Keratinocyte (primary cell): ENCODE measurements at regions not wholly inside any gene's neighbourhood (a gene's known extent, or its start where the extent isn't known, plus 50 kb on each side); places are given as distances from the start of the nearest gene placed in this dataset.

ENCODE experiments used
- DNase-seq: peaks from one replicate; pipeline ENCODE4 v3.0.0-alpha.2; 2011; ENCODE audit warnings: low read depth, missing footprints, low spot score
- FAIRE-seq: peaks from 2 replicates; lab custom pipeline; 2011; peaks lifted over from hg19 to GRCh38; lab: Jason Lieb, UNC
- H2AFZ ChIP-seq: 2 replicates; pipeline ENCODE4 v1.6.0; 2012; ENCODE audit warnings: low read length, control low read depth, inconsistent platforms; ENCODE audit not compliant: control insufficient read depth
- H3K27ac ChIP-seq: 2 replicates; pipeline ENCODE4 v1.5.1; 2011; ENCODE audit warnings: low read length; ENCODE audit not compliant: control insufficient read depth, insufficient read depth
- H3K27me3 ChIP-seq: 3 replicates; pipeline ENCODE4 v1.6.0; 2011; ENCODE audit warnings: low read length; ENCODE audit not compliant: control insufficient read depth, insufficient read depth; ENCODE audit errors: extremely low read depth
- H3K36me3 ChIP-seq, 2 experiments: 2 replicates in 1 of 2; 3 replicates in 1 of 2; pipeline ENCODE4 v1.5.1; 2011; ENCODE audit warnings: low read length in 2 of 2, mild to moderate bottlenecking in 1 of 2; ENCODE audit not compliant: control insufficient read depth in 2 of 2, insufficient read depth in 2 of 2; ENCODE audit errors: extremely low read depth in 1 of 2
- H3K4me1 ChIP-seq: 3 replicates; pipeline ENCODE4 v1.5.1; 2011; ENCODE audit warnings: low read length; ENCODE audit not compliant: control insufficient read depth, insufficient read depth; ENCODE audit errors: extremely low read depth
- H3K4me2 ChIP-seq: 3 replicates; pipeline ENCODE4 v1.6.0; 2011; ENCODE audit warnings: low read depth, low read length; ENCODE audit not compliant: control insufficient read depth, insufficient read depth; ENCODE audit errors: extremely low read depth
- H3K4me3 ChIP-seq, 3 experiments: fragments of 200-600 bp in 1 of 3; sonication (generic) in 1 of 3; 2 replicates in 2 of 3; 3 replicates in 1 of 3; pipeline ENCODE4 v1.5.1; 2011 to 2016; ENCODE audit warnings: low read length in 3 of 3, mild to moderate bottlenecking in 3 of 3, control low read depth in 2 of 3, inconsistent platforms in 1 of 3, low read depth in 1 of 3, mixed read lengths in 1 of 3, mixed run types in 1 of 3, moderate library complexity in 1 of 3; ENCODE audit not compliant: control insufficient read depth in 2 of 3, insufficient read depth in 2 of 3; ENCODE audit errors: extremely low read depth in 1 of 3
- H3K79me2 ChIP-seq: 2 replicates; pipeline ENCODE4 v1.6.0; 2012; ENCODE audit warnings: low read length; ENCODE audit not compliant: control insufficient read depth, insufficient read depth
- H3K9ac ChIP-seq: 3 replicates; pipeline ENCODE4 v1.6.0; 2011; ENCODE audit warnings: low read length; ENCODE audit not compliant: control insufficient read depth, insufficient read depth; ENCODE audit errors: extremely low read depth
- H3K9me1 ChIP-seq: 3 replicates; pipeline ENCODE4 v1.6.0; 2011; ENCODE audit warnings: low read length; ENCODE audit not compliant: control insufficient read depth, insufficient read depth; ENCODE audit errors: extremely low read depth
- H3K9me3 ChIP-seq: 2 replicates; pipeline ENCODE4 v1.5.1; 2012; ENCODE audit warnings: low read depth, low read length; ENCODE audit not compliant: control insufficient read depth
- H4K20me1 ChIP-seq: 3 replicates; pipeline ENCODE4 v1.6.0; 2011; ENCODE audit warnings: low read length; ENCODE audit not compliant: control insufficient read depth, insufficient read depth; ENCODE audit errors: extremely low read depth
- CTCF ChIP-seq, 3 experiments: IDR thresholded peaks in 1 of 3; conservative IDR thresholded peaks in 1 of 3; optimal IDR thresholded peaks in 1 of 3; 2 replicates in 2 of 3; 3 replicates in 1 of 3; pipeline versions ENCODE3 to v1.5.1; 2011; ENCODE audit warnings: low read length in 3 of 3, mild to moderate bottlenecking in 3 of 3, moderate library complexity in 2 of 3, control low read depth in 1 of 3, inconsistent platforms in 1 of 3; ENCODE audit not compliant: insufficient read depth in 2 of 3; ENCODE audit errors: extremely low read depth in 1 of 3
- EZH2 ChIP-seq: IDR thresholded peaks from one replicate; pipeline ENCODE4 v1.6.1; 2012; ENCODE audit warnings: inconsistent platforms, mild to moderate bottlenecking, low read length, moderate library complexity
- dilution Hi-C: fragments of 300-500 bp; cut with MboI; formaldehyde crosslinking; loops from one replicate; pipeline ENCODE4 v1.7.0; 2020; ENCODE audit warnings: low sequenced_read_pairs; ENCODE audit not compliant: extremely low pct_ligation_motif_present

- Histone ChIP-seq H3K9me3 (no peaks in the 10 kb centered on the region), H3K9me1 (no peaks in the 10 kb centered on the region), H3K79me2 (no peaks in the 10 kb centered on the region), H3K4me1 (peaks cover 6% of the 10 kb centered on the region), H2AFZ (no peak overlapping the region), H3K27ac (no peak overlapping the region), H4K20me1 (no peaks in the 10 kb centered on the region), H3K4me3 (no peak overlapping the region), H3K4me2 (no peak overlapping the region), H3K36me3 (no peaks in the 10 kb centered on the region), H3K27me3 (no peaks in the 10 kb centered on the region), H3K9ac (no peak overlapping the region)
- no peak for TF ChIP-seq CTCF (optimal IDR thresholded peaks at IDR 0.05 in 1 of 3, IDR thresholded peaks at IDR 0.05 in 1 of 3, conservative IDR thresholded peaks at IDR 0.05 in 1 of 3; ENCODE audit: extremely low read depth in 1 of 3, insufficient read depth in 2 of 3, low read length in 3 of 3)
- TF ChIP-seq EZH2, result no peak
- DNase-seq, result no peak
- dilution Hi-C loops, result no loop called here
- FAIRE-seq, result no peak
Measured at GRCh38 chr14:50045837-50046236, 70.5 kb downstream of the VCPKMT start.

- Histone ChIP-seq H3K9me3 (no peaks in the 10 kb centered on the region), H3K4me1 (no peaks in the 10 kb centered on the region), H3K4me2 (no peak overlapping the region), H4K20me1 (no peaks in the 10 kb centered on the region), H3K27me3 (no peaks in the 10 kb centered on the region), H3K79me2 (no peaks in the 10 kb centered on the region), H3K4me3 (no peak overlapping the region), H3K27ac (no peak overlapping the region), H3K36me3 (no peaks in the 10 kb centered on the region), H3K9me1 (no peaks in the 10 kb centered on the region), H3K9ac (no peak overlapping the region), H2AFZ (peak overlapping the region; percentile 39)
- TF ChIP-seq EZH2, result no peak
- no peak for TF ChIP-seq CTCF (optimal IDR thresholded peaks at IDR 0.05 in 1 of 3, IDR thresholded peaks at IDR 0.05 in 1 of 3, conservative IDR thresholded peaks at IDR 0.05 in 1 of 3; ENCODE audit: extremely low read depth in 1 of 3, insufficient read depth in 2 of 3, low read length in 3 of 3)
- FAIRE-seq (no peak), DNase-seq (no peak)
- dilution Hi-C loops, result no loop called here
Measured at GRCh38 chr14:50047274-50047676, 69.1 kb downstream of the VCPKMT start.
